Effector memory CD8-positive, alpha-beta T cell (primary cell): ENCODE measurements at regions not wholly inside any gene's neighbourhood (a gene's known extent, or its start where the extent isn't known, plus 50 kb on each side); places are given as distances from the start of the nearest gene placed in this dataset.

Experiments
- ATAC-seq: fragments of 150-1000 bp; cut with Tn5 transposase; replicated peaks from 2 replicates; pipeline ENCODE4 v1.10.0; 2021; ENCODE audit warnings: mild to moderate bottlenecking, moderate library complexity
- DNase-seq, 3 experiments: peaks; one replicate each; pipeline ENCODE4 v3.0.0; 2021
- H3K27ac Mint-ChIP-seq, 2 donors: one replicate each; pipeline ENCODE4 v1.8.0; 2022; ENCODE audit warnings: mild to moderate bottlenecking in 2 of 2, mixed read lengths in 2 of 2, moderate library complexity in 2 of 2
- H3K27me3 Mint-ChIP-seq, 2 donors: one replicate each; pipeline ENCODE4 v1.8.0; 2022; ENCODE audit warnings: mixed read lengths in 2 of 2
- H3K36me3 Mint-ChIP-seq: one replicate; pipeline ENCODE4 v1.8.0; 2022; ENCODE audit warnings: mild to moderate bottlenecking, moderate library complexity, mixed read lengths; ENCODE audit not compliant: insufficient read depth
- H3K4me1 Mint-ChIP-seq, 2 donors: one replicate each; pipeline ENCODE4 v1.8.0; 2022; ENCODE audit warnings: low read depth in 2 of 2, mixed read lengths in 2 of 2
- H3K4me3 Mint-ChIP-seq, 2 donors: one replicate each; pipeline ENCODE4 v1.8.0; 2022; ENCODE audit warnings: mild to moderate bottlenecking in 2 of 2, mixed read lengths in 2 of 2, moderate library complexity in 2 of 2
- H3K9me3 Mint-ChIP-seq, 2 donors: one replicate each; pipeline ENCODE4 v1.8.0; 2022; ENCODE audit warnings: mixed read lengths in 2 of 2

DNA sequence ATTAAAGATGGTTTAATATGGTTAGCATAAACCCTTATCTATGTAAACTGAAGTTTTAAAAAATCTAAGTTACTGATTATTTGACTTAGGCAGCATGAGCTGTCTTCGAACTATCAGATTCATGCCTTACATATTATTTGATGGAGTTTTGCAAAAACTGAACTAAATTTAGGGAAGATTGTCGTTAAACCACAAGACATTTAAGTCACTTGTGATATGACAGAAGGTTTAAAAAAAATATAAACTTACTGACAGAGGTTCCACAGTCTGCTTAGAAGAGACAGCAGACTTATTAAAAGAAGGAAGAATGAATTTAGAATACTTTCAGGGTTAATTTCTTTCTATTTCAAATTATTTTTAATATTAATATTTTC, 110.9 kb upstream of the FRY start:
- H3K4me1 Mint-ChIP-seq: peaks cover 0 to 3% of the 10 kb centered on the region in 2 donors
- ATAC-seq: no peak
- H3K36me3 Mint-ChIP-seq: no peaks in the 10 kb centered on the region
- H3K4me3 Mint-ChIP-seq: no peak overlapping the region
- no peak overlapping the region for H3K27ac Mint-ChIP-seq
- DNase-seq: no peak
- peaks cover 0 to 5% of the 10 kb centered on the region in 2 donors for H3K27me3 Mint-ChIP-seq
- no peaks in the 10 kb centered on the region for H3K9me3 Mint-ChIP-seq

DNA sequence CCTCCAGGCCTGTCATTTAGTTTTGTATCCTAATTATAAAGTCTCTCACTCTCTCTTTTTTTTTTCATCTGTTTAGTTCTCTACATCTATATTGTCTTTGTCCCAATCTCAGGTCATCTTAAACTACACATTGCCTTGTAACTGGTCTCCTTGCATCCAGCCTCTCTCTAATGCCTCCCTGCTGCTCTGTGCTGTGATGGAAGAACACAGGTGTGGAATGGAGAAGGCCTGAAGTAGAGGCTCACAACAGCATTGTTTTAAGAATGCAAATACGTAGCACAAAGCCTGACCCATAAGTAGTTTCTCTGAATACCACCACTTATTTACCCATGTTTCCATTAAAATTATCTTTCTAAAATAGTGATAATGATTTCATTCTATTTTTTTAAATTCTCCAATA, 108.8 kb upstream of the FRY start:
- peak overlapping the region in 1 of 2 donors; percentile 2 for H3K27ac Mint-ChIP-seq
- H3K27me3 Mint-ChIP-seq: peaks cover 0 to 5% of the 10 kb centered on the region in 2 donors
- no peaks in the 10 kb centered on the region for H3K36me3 Mint-ChIP-seq
- H3K9me3 Mint-ChIP-seq: no peaks in the 10 kb centered on the region
- no peak overlapping the region for H3K4me3 Mint-ChIP-seq
- ATAC-seq: no peak
- H3K4me1 Mint-ChIP-seq: peaks cover 0 to 8% of the 10 kb centered on the region in 2 donors
- no peak for DNase-seq

- ATAC-seq: no peak
- H3K36me3 Mint-ChIP-seq: peaks cover 4% of the 10 kb centered on the region
- H3K27ac Mint-ChIP-seq: peak overlapping the region in 1 of 2 donors; percentile 2
- H3K27me3 Mint-ChIP-seq: peaks cover 0 to 5% of the 10 kb centered on the region in 2 donors
- DNase-seq: no peak
- H3K9me3 Mint-ChIP-seq: no peaks in the 10 kb centered on the region
- H3K4me3 Mint-ChIP-seq: no peak overlapping the region
- peaks cover 0 to 8% of the 10 kb centered on the region in 2 donors for H3K4me1 Mint-ChIP-seq
These were observed 108.3 kb upstream of the FRY start for GRCh38 chr13:31923134-31923763.

DNA sequence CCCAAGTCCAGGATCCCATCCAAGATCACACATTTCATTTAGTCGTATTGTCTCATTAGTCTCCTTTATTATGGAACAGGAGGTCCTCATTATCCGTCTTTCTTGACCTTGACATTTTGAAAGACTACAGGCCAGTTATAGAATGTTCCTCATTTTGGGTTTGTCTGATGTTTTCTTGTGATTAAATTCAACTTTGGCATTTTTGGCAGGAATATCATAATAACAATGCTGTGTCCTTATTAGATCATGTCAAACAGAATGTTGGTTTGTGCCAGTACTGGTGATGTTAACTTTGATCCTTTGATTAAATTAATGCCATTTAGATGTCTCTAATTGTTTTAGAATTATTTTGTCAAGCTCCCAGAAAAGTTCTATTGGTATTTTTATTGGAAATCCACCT, 106.5 kb upstream of the FRY start:
- Mint-ChIP-seq H3K9me3 (no peaks in the 10 kb centered on the region), H3K27ac (no peak overlapping the region), H3K4me3 (no peak overlapping the region), H3K4me1 (peaks cover 0 to 8% of the 10 kb centered on the region in 2 donors), H3K27me3 (peaks cover 0 to 5% of the 10 kb centered on the region in 2 donors), H3K36me3 (peaks cover 7% of the 10 kb centered on the region)
- ATAC-seq (no peak), DNase-seq (no peak)

GRCh38 chr13:31927219-31927653, 104.3 kb upstream of the FRY start:
- H3K9me3 Mint-ChIP-seq: no peaks in the 10 kb centered on the region
- ATAC-seq (no peak), DNase-seq (no peak)
- peak overlapping the region in 1 of 2 donors; percentile 58 for H3K4me3 Mint-ChIP-seq
- peak overlapping the region in 1 of 2 donors; percentile 13 for H3K27ac Mint-ChIP-seq
- peaks cover 7% of the 10 kb centered on the region for H3K36me3 Mint-ChIP-seq
- peaks cover 0 to 5% of the 10 kb centered on the region in 2 donors for H3K27me3 Mint-ChIP-seq
- H3K4me1 Mint-ChIP-seq: peaks cover 0 to 5% of the 10 kb centered on the region in 2 donors

GRCh38 chr13:31929031-31929770, 102.4 kb upstream of the FRY start:
- H3K4me1 Mint-ChIP-seq: peaks cover 0 to 5% of the 10 kb centered on the region in 2 donors
- ATAC-seq (no peak), DNase-seq (no peak)
- H3K27me3 Mint-ChIP-seq: peaks cover 0 to 5% of the 10 kb centered on the region in 2 donors
- no peaks in the 10 kb centered on the region for H3K9me3 Mint-ChIP-seq
- peaks cover 7% of the 10 kb centered on the region for H3K36me3 Mint-ChIP-seq
- H3K27ac Mint-ChIP-seq: peak overlapping the region in 1 of 2 donors; percentile 83
- no peak overlapping the region for H3K4me3 Mint-ChIP-seq

- ATAC-seq: no peak
- no peaks in the 10 kb centered on the region for H3K9me3 Mint-ChIP-seq
- H3K27ac Mint-ChIP-seq: no peak overlapping the region
- H3K4me1 Mint-ChIP-seq: peaks cover 0 to 9% of the 10 kb centered on the region in 2 donors
- peaks cover 0 to 5% of the 10 kb centered on the region in 2 donors for H3K27me3 Mint-ChIP-seq
- no peak overlapping the region for H3K4me3 Mint-ChIP-seq
- peaks cover 7% of the 10 kb centered on the region for H3K36me3 Mint-ChIP-seq
- no peak for DNase-seq
These were observed 101.1 kb upstream of the FRY start for GRCh38 chr13:31930490-31930889.

- no peak for DNase-seq
- no peak overlapping the region for H3K4me3 Mint-ChIP-seq
- no peak overlapping the region for H3K27ac Mint-ChIP-seq
- H3K27me3 Mint-ChIP-seq: peaks cover 0 to 5% of the 10 kb centered on the region in 2 donors
- peaks cover 0 to 9% of the 10 kb centered on the region in 2 donors for H3K4me1 Mint-ChIP-seq
- H3K36me3 Mint-ChIP-seq: peaks cover 7% of the 10 kb centered on the region
- ATAC-seq: peak; percentile 29
- no peaks in the 10 kb centered on the region for H3K9me3 Mint-ChIP-seq
These were observed 100.6 kb upstream of the FRY start for GRCh38 chr13:31930901-31931522.

DNA sequence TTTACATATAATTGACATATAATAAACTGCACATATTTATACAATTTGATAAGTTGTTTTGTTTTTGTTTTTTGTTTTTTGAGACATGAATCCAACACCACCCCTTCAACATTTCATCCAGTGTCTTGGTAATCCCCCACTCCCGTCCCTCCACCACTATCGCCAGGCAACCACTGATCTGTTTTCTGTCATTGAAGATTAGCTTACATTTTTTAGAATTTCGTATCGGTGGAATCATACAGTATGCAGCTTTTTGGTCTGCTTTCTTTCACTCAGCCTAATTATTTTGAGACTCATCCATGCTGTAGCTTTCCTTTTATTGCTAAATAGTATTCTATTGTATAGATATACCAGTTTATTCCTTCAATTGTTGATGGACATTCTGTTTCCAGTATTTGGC, 94.1 kb upstream of the FRY start:
- DNase-seq (no peak), ATAC-seq (no peak)
- H3K4me3 Mint-ChIP-seq: no peak overlapping the region
- H3K4me1 Mint-ChIP-seq: peaks cover 0 to 4% of the 10 kb centered on the region in 2 donors
- no peaks in the 10 kb centered on the region for H3K36me3 Mint-ChIP-seq
- peaks cover 0 to 4% of the 10 kb centered on the region in 2 donors for H3K27me3 Mint-ChIP-seq
- no peak overlapping the region for H3K27ac Mint-ChIP-seq
- no peaks in the 10 kb centered on the region for H3K9me3 Mint-ChIP-seq

DNA sequence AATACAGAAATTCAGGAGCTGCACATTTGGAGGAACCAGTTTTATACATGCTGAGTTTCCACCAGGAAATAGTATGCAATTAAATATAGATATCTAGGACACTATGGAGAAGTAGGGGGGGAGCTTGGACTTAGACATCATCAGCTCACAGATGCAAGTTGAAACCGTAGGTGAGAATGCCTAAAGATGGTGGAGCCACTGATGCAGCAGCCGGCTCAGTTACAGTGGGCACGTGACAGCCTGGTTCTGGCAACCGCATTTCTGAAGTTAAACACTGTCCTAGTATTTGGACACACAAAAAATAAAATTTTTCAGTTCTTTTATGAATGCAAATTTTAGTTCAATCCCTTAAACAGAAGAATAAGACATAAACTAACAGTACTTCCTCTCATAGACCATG, 91.5 kb upstream of the FRY start:
- peaks cover 0 to 4% of the 10 kb centered on the region in 2 donors for H3K27me3 Mint-ChIP-seq
- no peaks in the 10 kb centered on the region for H3K36me3 Mint-ChIP-seq
- H3K27ac Mint-ChIP-seq: no peak overlapping the region
- no peak for ATAC-seq
- H3K9me3 Mint-ChIP-seq: no peaks in the 10 kb centered on the region
- no peak overlapping the region for H3K4me3 Mint-ChIP-seq
- no peak for DNase-seq
- peaks cover 0 to 4% of the 10 kb centered on the region in 2 donors for H3K4me1 Mint-ChIP-seq

- no peak for ATAC-seq
- peaks cover 3% of the 10 kb centered on the region for H3K36me3 Mint-ChIP-seq
- H3K4me1 Mint-ChIP-seq: no peaks in the 10 kb centered on the region
- DNase-seq: no peak
- H3K9me3 Mint-ChIP-seq: no peaks in the 10 kb centered on the region
- no peak overlapping the region for H3K4me3 Mint-ChIP-seq
- H3K27ac Mint-ChIP-seq: no peak overlapping the region
- H3K27me3 Mint-ChIP-seq: peaks cover 0 to 4% of the 10 kb centered on the region in 2 donors
These were observed 88.0 kb upstream of the FRY start for GRCh38 chr13:31943591-31943990.

DNA sequence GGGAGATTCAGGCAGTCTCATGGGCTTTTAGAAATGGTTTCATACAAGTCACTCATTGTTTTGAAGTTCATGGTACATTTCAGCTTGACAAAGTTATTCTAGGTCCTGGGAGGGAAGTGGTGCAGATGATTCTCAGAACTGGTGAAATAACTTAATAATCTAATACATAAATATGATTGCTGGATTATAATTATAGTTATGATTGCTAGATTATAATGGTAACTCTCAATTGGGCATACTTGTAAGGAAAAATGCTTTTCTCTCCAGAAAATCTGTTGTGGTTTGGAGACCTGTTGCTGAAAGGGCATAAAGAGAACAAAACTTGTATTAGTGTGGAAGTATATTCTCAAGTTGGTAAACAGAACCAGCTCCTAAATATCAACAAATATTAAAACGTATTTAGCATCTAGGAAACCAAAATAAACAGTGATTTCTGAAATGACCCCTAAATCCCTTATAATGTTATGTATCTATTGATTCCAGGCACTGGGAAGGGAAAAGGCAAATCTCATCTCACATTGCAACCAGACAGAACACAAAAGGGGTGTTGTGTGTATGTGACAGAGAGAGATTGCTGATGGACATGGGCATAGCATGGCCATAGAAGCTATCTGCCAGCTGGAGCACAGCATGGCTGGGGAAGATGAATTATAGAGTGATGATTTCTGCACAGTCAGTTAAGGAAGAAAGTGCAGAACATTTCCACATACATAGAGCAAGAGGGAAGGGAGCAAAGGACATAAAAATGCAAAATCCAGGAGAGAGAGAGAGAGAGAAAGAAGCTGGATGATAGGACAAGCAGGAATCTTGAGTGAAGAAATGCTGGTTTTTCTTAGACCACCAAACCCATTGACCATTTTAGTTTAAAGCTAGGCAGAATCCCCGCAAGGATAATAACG, 87.1 kb upstream of the FRY start:
- DNase-seq (no peak), ATAC-seq (no peak)
- H3K9me3 Mint-ChIP-seq: no peaks in the 10 kb centered on the region
- H3K4me3 Mint-ChIP-seq: no peak overlapping the region
- no peaks in the 10 kb centered on the region for H3K4me1 Mint-ChIP-seq
- no peak overlapping the region for H3K27ac Mint-ChIP-seq
- H3K27me3 Mint-ChIP-seq: peaks cover 0 to 4% of the 10 kb centered on the region in 2 donors
- peaks cover 3% of the 10 kb centered on the region for H3K36me3 Mint-ChIP-seq
